Caki2 (cell line): ENCODE measurements at regions not wholly inside any gene's neighbourhood (a gene's known extent, or its start where the extent isn't known, plus 50 kb on each side); places are given as distances from the start of the nearest gene placed in this dataset.
"Not testable (repeated sequence)": the region's sequence is repeated elsewhere in the genome, so short reads cannot be mapped to it uniquely, and the experiment has no call there.

Experiments
- DNase-seq: peaks from one replicate; pipeline ENCODE4 v3.0.0-alpha.2; 2015; ENCODE audit warnings: low read depth
- in situ Hi-C: cut with HindIII; loops from 2 replicates; pipeline ENCODE4 v1.10.0; 2016; ENCODE audit warnings: low sequenced_read_pairs, low pct_unique_long_range_greater_than_20kb, mixed read lengths

DNA sequence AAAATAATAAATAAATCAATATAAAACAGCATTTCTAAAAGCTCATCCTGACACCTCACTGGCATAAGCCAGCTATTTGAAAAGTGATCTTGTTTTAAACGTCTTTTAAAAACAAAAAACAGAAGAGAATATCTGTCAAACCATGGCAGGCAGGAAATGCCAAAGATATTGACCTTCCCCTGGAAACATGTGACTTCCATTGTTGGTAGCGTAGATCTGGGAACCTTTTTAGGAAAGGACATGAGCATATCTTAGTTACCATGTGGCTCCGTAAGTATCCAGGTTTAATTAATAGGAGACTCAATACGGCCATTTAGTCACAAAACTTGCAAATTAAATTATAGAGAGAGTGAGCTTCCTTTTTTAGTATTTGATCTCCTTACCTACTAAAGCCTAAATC lies 83.0 kb upstream of the KLHL4 start:
- DNase-seq: no peak
- in situ Hi-C loops: no loop called here

GRCh38 chrX:87448613-87449012 lies 69.0 kb upstream of the KLHL4 start:
- in situ Hi-C loops: not testable (repeated sequence)

DNA sequence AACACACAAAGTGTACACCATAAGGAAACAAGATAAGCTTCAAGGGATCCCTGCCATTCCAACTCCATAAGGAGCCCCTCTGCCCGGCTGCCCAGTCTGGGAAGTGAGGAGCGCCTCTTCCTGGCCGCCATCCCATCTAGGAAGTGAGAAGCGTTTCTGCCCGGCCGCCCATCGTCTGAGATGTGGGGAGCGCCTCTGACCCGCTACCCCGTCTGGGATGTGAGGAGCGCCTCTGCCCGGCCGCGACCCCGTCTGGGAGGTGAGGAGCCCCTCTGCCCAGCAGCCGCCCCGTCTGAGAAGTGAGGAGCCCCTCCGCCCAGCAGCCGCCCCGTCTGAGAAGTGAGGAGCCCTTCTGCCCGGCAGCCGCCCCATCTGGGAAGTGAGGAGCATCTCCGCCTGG lies 51.8 kb upstream of the KLHL4 start:
- DNase-seq, in situ Hi-C loops: not testable (repeated sequence)

More at GRCh38 chrX:87448613-87449012, 69.0 kb upstream of the KLHL4 start:
- DNase-seq: not testable (repeated sequence)
